NCI-H128 (cell line): ENCODE measurements at regions not wholly inside any gene's neighbourhood (a gene's known extent, or its start where the extent isn't known, plus 50 kb on each side); places are given as distances from the start of the nearest gene placed in this dataset.

Source experiments
- DNase-seq: peaks from one replicate; lab custom pipeline; 2025; ENCODE audit not compliant: unreplicated experiment; lab: John Stamatoyannopoulos, UW

DNA sequence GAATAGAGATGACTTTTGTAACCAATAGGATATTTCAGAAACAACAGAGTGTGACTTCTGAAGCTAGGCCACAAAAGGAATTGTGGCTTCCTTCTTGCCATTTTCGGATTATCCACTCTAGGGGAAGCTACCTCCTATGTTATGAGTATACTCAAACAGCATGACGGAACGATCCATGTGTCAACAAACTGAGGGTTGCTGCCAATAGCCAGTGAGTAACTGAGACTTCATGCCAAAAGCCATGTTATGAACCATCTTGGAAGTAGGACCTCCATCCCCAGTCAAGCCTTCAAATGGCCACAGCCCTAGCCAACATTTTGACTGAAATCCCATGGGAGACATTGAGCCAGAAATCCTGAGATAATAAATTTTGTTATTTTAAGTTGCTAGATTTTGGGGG lies 69.0 kb upstream of the IL6 start:
- no peak for DNase-seq

- DNase-seq = no peak
Measured at GRCh38 chr7:22657479-22657878, 69.5 kb upstream of the IL6 start.

DNA sequence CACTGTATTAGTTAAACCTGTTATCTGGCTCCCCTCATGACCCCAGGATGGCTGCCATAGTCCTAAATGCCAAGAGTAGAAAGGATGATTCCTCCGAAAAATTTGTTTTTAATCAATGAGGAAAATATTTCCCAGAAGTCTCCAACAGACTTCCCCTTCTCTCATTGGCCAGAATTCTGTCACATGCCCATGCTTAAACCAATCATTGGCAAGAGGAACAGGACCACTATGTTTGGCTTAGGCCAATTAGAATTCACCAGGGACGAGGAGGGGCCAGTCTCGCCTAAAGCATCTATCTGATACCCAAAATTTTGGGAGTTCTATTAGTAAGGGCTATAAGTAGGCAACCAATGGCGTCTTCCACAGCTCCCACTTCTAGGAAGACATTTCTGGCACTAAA lies 71.2 kb upstream of the IL6 start:
- DNase-seq = no peak

DNA sequence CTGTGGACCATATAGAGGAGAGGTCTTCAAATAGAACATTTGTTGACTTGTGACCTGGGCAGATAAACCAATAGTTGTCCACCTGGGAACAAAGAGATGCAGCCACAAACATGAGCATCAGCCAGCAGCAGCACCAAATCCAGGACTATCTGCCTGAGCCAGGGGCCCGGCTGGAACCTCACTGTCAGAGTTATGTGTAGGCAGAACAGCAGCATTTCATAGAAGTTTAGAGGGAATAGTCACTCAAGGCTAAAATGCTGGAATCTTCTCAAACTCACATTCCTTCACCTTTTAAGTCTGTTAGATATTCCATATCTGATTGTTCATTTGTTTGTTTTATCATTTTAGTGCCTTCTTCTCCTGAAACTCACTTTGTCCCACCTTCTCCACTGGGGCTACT lies 72.2 kb upstream of the IL6 start:
- no peak for DNase-seq

DNA sequence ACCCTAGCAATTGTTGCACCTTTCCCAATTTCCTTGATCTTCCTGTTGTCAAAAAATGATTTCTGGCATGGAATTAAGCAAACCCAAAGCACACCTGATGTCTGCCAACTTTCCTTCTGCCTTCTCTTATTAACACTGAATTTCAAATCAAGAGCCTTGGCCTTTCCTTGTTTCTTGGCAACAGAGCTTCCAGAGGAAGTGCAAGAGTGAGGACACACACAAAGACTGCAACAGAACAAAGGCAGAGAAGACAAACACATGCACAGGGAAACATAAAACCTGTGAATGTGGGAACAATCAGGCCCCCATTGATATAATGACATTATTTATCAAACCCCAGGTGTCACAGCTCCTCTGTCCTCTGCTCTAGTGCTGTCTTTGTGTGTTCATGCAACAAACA lies 73.0 kb upstream of the IL6 start:
- no peak for DNase-seq

GRCh38 chr7:22651534-22652243 lies 75.3 kb upstream of the IL6 start:
- DNase-seq = no peak

GRCh38 chr7:22651036-22651435 lies 76.0 kb upstream of the IL6 start:
- DNase-seq = no peak

DNA sequence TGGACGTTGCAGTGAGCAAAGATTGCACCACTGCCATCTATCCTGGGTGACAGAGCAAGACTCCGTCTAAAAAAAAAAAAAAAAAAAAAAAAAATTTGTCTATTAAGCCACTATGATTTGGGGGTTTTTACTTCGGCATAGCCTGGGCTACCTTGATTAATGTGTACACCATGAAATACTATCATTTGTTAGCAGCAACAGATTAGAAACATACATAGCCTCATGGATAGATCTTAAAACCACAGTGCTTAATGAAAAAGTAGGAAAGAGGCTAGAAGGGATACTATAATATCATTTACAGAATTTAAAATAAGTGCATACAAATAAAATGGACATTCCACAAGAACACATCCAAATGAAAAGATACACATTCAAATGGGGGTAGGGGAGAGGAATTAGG lies 77.3 kb upstream of the IL6 start:
- no peak for DNase-seq

DNA sequence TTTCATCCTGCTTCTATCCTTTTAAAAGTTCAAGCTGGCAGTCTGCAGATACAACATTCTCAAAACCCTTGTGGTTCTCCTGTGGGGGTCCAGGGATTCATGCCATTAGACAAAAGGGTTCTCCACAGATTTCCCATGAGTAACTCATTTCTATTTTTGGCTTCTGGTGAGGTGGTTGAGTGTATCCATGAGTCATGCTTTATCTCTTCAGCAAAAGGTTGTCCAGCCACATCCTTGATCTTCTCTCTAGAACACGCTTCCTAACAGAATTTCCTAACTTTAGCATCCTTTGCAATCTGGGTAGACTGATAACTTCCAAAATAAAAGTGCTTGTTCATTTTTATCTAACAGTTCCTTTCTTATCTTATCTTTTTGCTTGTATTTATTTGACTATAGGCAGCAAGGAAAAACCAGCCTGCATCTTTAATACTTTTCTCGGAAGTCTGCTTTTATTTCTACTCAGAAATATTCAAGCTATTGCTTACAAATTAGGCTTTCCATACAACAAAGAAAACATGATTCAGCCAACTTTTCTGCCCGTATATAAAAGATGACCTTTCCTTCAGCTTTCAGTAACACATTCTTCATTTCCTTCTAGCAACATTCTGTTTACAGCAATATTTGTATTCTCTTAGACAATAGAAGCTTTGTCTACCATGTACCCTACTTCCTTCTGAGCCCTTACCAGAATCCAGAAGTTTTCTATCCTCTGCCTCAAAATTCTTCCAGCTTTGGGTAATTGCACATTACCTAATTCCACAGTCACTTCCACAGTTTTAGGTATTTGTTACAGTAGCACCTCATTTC lies 79.3 kb upstream of the IL6 start:
- DNase-seq = no peak

DNA sequence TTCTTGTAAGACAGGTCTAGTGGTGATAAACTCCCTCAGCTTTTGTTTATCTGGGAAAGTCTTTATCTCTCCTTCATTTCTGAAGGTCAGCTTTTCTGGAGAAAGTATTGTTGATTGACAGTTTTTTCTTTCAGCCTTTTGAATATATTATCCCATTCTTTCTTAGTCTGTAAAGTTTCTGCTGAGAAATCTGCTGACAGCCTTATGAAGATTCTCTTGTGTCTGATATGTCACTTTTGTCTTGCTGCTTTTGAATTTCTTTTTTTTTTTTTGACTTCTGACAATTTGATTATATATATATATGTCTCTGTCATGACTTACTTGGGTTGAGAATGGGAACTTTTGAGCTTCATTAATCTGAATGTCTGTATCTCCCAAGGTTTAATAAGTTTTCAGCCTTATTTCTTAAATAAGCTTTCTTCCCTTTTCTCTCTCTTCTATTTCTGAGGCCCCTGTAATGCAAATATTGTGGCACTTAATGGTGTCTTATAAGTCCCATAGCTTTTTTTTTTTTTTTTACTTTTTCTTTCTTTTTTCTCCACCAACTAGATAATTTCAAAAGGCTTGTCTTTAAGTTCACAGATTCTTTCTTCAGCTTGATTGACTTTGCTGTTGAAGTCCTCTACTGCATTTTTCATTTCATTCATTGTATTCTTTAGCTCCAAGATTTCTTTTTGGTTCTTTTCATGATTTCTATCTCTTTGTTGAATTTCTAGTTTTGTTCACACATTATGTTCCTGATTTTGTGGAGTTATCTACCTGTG lies 81.4 kb upstream of the IL6 start:
- DNase-seq = no peak

- no peak for DNase-seq
Measured at GRCh38 chr7:22642454-22642853, 84.5 kb upstream of the IL6 start.

DNA sequence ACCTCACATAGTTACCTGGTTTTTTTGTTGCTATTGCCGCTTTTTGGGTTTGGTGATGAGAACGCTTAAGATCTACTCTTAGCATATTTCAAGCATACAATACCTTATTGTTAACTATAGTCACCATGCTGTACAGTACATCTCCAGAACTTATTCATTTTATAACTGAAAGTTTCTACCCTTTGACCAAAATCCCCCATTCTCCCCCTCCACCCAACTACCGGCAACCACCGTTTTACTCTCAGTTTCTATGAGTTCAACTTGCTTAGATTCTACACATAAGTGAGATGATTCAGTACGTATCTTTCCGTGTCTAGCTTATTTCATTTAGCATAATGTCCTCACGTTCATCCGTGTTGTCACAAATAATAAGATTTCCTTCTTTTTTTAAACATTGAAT lies 86.7 kb upstream of the IL6 start:
- DNase-seq = no peak

DNA sequence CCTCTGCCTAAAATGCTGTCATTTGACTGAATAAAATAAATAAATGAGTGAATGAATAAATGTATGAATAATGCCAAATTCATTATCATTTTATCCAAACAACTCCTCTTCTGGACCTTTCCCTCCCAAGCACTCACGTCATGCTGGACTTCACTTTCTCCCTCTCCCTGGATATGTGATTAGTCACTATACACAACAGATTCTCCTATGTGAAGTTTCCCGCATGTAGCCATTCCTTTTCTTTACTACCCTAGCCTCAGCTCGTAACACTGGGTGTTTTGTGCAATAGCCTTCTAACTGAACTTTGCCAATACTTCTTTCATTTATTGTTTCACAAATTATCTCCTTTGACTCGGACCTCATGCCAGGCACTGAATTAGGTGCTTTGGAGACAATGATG lies 87.6 kb upstream of the IL6 start:
- no peak for DNase-seq

- no peak for DNase-seq
Measured at GRCh38 chr7:22635349-22635748, 91.7 kb upstream of the IL6 start.

DNA sequence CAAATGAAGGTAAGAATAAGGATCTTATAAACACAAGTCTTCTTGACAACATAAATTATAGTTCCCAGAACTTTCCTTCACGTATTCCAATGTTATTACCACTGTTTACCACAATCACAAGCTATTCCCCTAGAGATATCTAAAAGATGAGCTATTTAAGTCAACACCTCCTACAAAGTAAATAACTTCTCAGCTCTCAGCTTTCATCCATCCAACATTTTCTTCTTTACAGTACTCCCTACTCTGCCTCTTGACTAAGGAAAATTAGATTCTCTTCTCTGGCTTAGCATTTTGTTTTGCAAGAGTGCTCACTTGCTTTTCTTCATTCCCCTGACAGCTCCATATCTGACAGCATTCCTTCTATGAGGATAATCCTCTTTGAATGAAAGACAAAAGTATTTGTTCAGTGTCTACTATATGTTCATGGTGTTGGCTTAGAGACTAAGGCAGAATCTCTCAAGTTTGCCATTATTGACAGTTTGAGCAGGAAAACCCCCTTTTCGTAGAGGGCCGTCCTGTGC lies 93.0 kb upstream of the IL6 start:
- DNase-seq = no peak

DNA sequence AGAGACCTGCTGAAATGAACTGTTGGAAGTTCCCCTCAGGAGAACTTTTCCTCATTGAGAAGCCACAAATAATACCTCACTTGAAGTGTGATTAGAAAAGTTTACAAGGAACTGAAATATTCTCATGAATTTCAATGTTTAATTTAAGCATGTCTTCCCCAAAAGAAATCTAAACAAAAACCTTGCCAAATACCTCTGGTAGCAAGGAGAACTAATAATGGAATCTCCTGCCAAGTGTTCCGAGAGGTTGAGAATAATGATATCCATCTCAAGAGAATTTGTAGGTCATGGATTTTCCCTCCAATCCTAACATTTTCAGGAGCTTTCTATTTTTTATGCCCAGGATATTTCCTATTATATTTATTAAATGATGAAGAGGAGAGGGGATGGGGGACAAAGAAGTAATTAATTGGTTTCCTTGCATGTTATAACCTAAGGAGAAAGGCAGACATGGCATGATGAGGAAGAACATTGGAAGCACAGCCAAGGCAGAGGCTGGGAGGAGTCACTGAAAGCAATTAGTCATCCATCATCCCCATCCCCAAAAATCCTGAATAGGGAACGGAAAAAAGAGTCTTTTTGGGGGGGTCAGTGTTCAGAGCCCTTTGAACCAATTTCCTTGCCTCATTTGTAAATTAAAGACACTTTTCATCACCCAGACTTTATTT lies 93.6 kb upstream of the IL6 start:
- no peak for DNase-seq

GRCh38 chr7:22632674-22633073 lies 94.3 kb upstream of the IL6 start:
- no peak for DNase-seq

DNA sequence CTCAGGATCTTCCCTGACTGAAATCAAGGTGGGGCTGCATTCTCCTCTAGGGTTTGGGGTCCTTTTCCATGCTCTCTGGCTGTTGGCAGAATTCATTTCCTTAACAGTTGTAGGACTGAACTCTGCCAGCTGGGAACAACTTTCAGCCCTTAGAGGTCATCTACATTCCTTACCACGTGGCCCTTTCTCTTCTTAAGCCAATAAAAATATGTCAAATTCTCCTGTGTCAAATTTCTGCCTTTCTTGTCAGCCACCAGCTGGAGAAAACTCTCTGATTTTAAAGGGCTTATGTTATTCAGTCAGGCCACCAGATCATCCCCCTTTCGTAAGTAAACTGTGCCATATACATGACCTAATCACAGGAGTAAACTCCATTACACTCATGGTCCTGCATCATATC lies 95.3 kb upstream of the IL6 start:
- DNase-seq = no peak

DNA sequence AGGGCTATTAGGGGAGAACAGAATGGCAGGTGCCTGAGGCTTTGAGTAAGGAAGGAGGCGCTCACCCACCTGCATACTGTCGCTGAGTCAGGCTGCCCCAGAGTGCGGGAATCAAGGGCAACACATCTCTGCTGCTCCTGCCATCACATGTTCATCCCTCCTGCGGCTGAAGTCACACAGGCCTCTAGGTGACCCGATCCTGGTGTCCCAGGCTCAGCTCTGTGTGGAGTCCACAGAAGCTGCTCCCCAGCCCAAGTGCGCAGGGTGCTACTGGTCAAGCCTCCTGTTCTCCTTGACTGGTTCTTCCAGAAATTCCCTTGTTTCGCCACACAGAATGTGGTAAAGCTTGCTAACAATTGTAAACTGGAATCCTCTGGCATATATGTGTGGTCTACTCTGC lies 96.9 kb upstream of the IL6 start:
- no peak for DNase-seq

- DNase-seq = no peak
Measured at GRCh38 chr7:22629056-22629455, 97.9 kb upstream of the IL6 start.

GRCh38 chr7:22628112-22628511 lies 98.9 kb upstream of the IL6 start:
- DNase-seq = no peak
